HCT116 (cell line): ENCODE measurements at regions not wholly inside any gene's neighbourhood (a gene's known extent, or its start where the extent isn't known, plus 50 kb on each side); places are given as distances from the start of the nearest gene placed in this dataset.

Source experiments
- ATAC-seq: fragments of 200-7000 bp; cut with Tn5 transposase; 2 replicates; pipeline ENCODE4 v1.9.1; 2020; ENCODE audit warnings: mild to moderate bottlenecking, moderate library complexity
- BruUV-seq: library from RNA; stranded (reverse); fragments of 400-500 nt; replicated peaks from 2 replicates; lab custom pipeline; 2021; lab: Mats Ljungman, UMichigan
- CTCF ChIA-PET: fragments of 300-600 bp; sonication (Branson Sonifier 250); formaldehyde crosslinking; loops from one replicate; lab custom pipeline; 2021; ENCODE audit warnings: antibody characterized with exemption; lab: Charles Lee
- POLR2A ChIA-PET: fragments of 300-600, 350-600 bp; sonication (Branson Sonifier 250); formaldehyde crosslinking; loops from one replicate; lab custom pipeline; 2021; ENCODE audit warnings: antibody characterized with exemption; lab: Charles Lee
- RAD21 ChIA-PET, 2 experiments: fragments of 300-600 bp; sonication (Branson Sonifier 250); formaldehyde crosslinking; loops; one replicate each; lab custom pipeline; 2023; ENCODE audit warnings: low total read pairs in 2 of 2; ENCODE audit not compliant: uncharacterized antibody in 2 of 2, unreplicated experiment in 2 of 2, low non-redundant PET in 1 of 2; lab: Charles Lee
- DNase-seq: peaks from one replicate; pipeline ENCODE4 v3.0.0-alpha.2; 2010; ENCODE audit warnings: low read depth, low spot score
- H2AFZ ChIP-seq: fragments of 200-600 bp; shearing (Covaris generic), sonication (generic); 2 replicates; pipeline ENCODE4 v1.6.1; 2017; ENCODE audit warnings: low read depth, mixed run types, mixed read lengths, antibody characterized with exemption, low read length; ENCODE audit not compliant: poor library complexity, severe bottlenecking
- H3K27ac ChIP-seq: 2 replicates; pipeline ENCODE4 v1.5.1; 2012; ENCODE audit warnings: low read depth, low read length
- H3K27me3 ChIP-seq: fragments of 200-600 bp; sonication (generic); 2 replicates; pipeline ENCODE4 v1.6.1; 2016; ENCODE audit warnings: mixed run types, low read length, mixed read lengths; ENCODE audit not compliant: insufficient read depth
- H3K36me3 ChIP-seq, 2 experiments: fragments of 200-500 bp in 1 of 2; fragments of 200-600 bp in 1 of 2; sonication (Bioruptor generic) in 1 of 2; sonication (generic) in 1 of 2; 2 replicates each; pipeline versions ENCODE4 v1.5.1 to v1.6.1; 2014 to 2016; ENCODE audit warnings: low read length in 2 of 2, inconsistent platforms in 1 of 2, mixed read lengths in 1 of 2, mixed run types in 1 of 2; ENCODE audit not compliant: insufficient read depth in 2 of 2, control insufficient read depth in 1 of 2
- H3K4me1 ChIP-seq, 2 experiments: fragments of 200-600 bp in 1 of 2; sonication (generic) in 1 of 2; 2 replicates each; pipeline versions ENCODE4 v1.5.1 to v1.6.1; 2012 to 2017; ENCODE audit warnings: low read length in 2 of 2, inconsistent platforms in 1 of 2, mild to moderate bottlenecking in 1 of 2, mixed read lengths in 1 of 2, mixed run types in 1 of 2, moderate library complexity in 1 of 2; ENCODE audit not compliant: insufficient read depth in 2 of 2, control insufficient read depth in 1 of 2
- H3K4me2 ChIP-seq: fragments of 200-600 bp; sonication (generic); 2 replicates; pipeline ENCODE4 v1.6.1; 2017; ENCODE audit warnings: mixed run types, low read length, mixed read lengths
- H3K4me3 ChIP-seq, 2 experiments: fragments of 200-600 bp in 1 of 2; sonication (generic) in 1 of 2; replicated peaks in 1 of 2; 2 replicates each; pipeline ENCODE4 v1.5.1; 2011 to 2016; ENCODE audit warnings: low read length in 2 of 2, control low read depth in 1 of 2, low read depth in 1 of 2, mild to moderate bottlenecking in 1 of 2, mixed read lengths in 1 of 2, mixed run types in 1 of 2
- H3K79me2 ChIP-seq: fragments of 200-600 bp; sonication (generic); 2 replicates; pipeline ENCODE4 v1.6.1; 2017; ENCODE audit warnings: mild to moderate bottlenecking, mixed run types, low read length, moderate library complexity, mixed read lengths; ENCODE audit not compliant: insufficient read depth
- H3K9ac ChIP-seq: fragments of 200-600 bp; sonication (generic); 2 replicates; pipeline ENCODE4 v1.6.1; 2016; ENCODE audit warnings: low read length, mixed read lengths
- H3K9me2 ChIP-seq: fragments of 200-600 bp; sonication (generic), shearing (Covaris generic); 2 replicates; pipeline ENCODE4 v1.6.1; 2017; ENCODE audit warnings: mixed run types, mild to moderate bottlenecking, moderate library complexity; ENCODE audit not compliant: insufficient read depth
- H3K9me3 ChIP-seq, 2 experiments: fragments of 200-500 bp in 1 of 2; fragments of 200-600 bp in 1 of 2; sonication (Bioruptor generic) in 1 of 2; sonication (generic) in 1 of 2; 2 replicates each; pipeline ENCODE4 v1.6.1; 2014 to 2017; ENCODE audit warnings: low read length in 2 of 2, mixed read lengths in 2 of 2, inconsistent platforms in 1 of 2, low read depth in 1 of 2, mild to moderate bottlenecking in 1 of 2, mixed run types in 1 of 2, moderate library complexity in 1 of 2; ENCODE audit not compliant: control insufficient read depth in 1 of 2, insufficient read depth in 1 of 2
- H4K20me1 ChIP-seq: fragments of 200-600 bp; sonication (generic), shearing (Covaris generic); 2 replicates; pipeline ENCODE4 v1.6.1; 2017; ENCODE audit warnings: mixed run types, mild to moderate bottlenecking, moderate library complexity; ENCODE audit not compliant: insufficient read depth
- ATF3 ChIP-seq: IDR thresholded peaks from 2 replicates; pipeline ENCODE4 v1.6.1; 2012
- CEBPB ChIP-seq: IDR thresholded peaks from 2 replicates; pipeline ENCODE4 v1.6.1; 2012; ENCODE audit warnings: low read depth
- ELF1 ChIP-seq: IDR thresholded peaks from 2 replicates; pipeline ENCODE4 v1.6.1; 2012; ENCODE audit warnings: low read depth, borderline replicate concordance
- EZH2 ChIP-seq: fragments of 200-600 bp; sonication (generic); IDR thresholded peaks from 2 replicates; pipeline ENCODE4 v1.6.1; 2017; ENCODE audit warnings: antibody characterized with exemption, mixed run types
- EZH2phosphoT487 ChIP-seq: fragments of 200-600 bp; IDR thresholded peaks from 2 replicates; pipeline ENCODE4 v1.6.1; 2018; ENCODE audit warnings: antibody characterized with exemption, borderline replicate concordance
- MAX ChIP-seq: IDR thresholded peaks from 2 replicates; pipeline ENCODE4 v1.6.1; 2012
- POLR2A ChIP-seq: IDR thresholded peaks from 2 replicates; pipeline ENCODE4 v1.7.0; 2011; ENCODE audit warnings: borderline replicate concordance; ENCODE audit not compliant: insufficient read depth, insufficient read length; ENCODE audit errors: extremely low read depth
- POLR2AphosphoS5 ChIP-seq: IDR thresholded peaks from 2 replicates; pipeline ENCODE4 v1.6.1; 2011; ENCODE audit warnings: mild to moderate bottlenecking, low read depth, low read length, moderate library complexity
- ZBTB33 ChIP-seq: IDR thresholded peaks from 2 replicates; pipeline ENCODE4 v1.6.1; 2011; ENCODE audit warnings: mild to moderate bottlenecking, low read length, moderate library complexity; ENCODE audit not compliant: insufficient replicate concordance; ENCODE audit errors: extremely low read depth
- ZFX ChIP-seq: fragments of 450-650 bp; IDR thresholded peaks from 2 replicates; pipeline ENCODE4 v1.6.1; 2017
- intact Hi-C: fragments of 100-400 bp; cut with micrococcal nuclease; formaldehyde crosslinking; loops from 2 replicates; pipeline ENCODE4 v1.10.0; 2022

GRCh38 chr3:177842302-177842701 is 645.0 kb upstream of the TBL1XR1 start:
- Histone ChIP-seq H3K27me3 (no peaks in the 10 kb centered on the region), H3K9ac (no peak overlapping the region), H3K36me3 (no peaks in the 10 kb centered on the region), H4K20me1 (no peaks in the 10 kb centered on the region), H3K27ac (no peak overlapping the region), H3K79me2 (no peaks in the 10 kb centered on the region), H3K9me2 (no peaks in the 10 kb centered on the region), H3K9me3 (no peaks in the 10 kb centered on the region), H2AFZ (no peak overlapping the region), H3K4me2 (no peak overlapping the region), H3K4me3 (no peak overlapping the region), H3K4me1 (no peaks in the 10 kb centered on the region)
- intact Hi-C loops = no loop called here
- DNase-seq (no peak), ATAC-seq (no peak)
- BruUV-seq = no TSS peak
- RAD21 ChIA-PET = no interaction called here
- POLR2A ChIA-PET = no interaction called here
- CTCF ChIA-PET = no interaction called here
- TF ChIP-seq CEBPB (no peak), ELF1 (no peak), EZH2phosphoT487 (no peak), EZH2 (no peak), POLR2AphosphoS5 (no peak), ZFX (no peak), POLR2A (no peak), ATF3 (no peak), ZBTB33 (no peak), MAX (no peak)
